BLaER1 treated with 17β-estradiol and CSF1 and Interleukin-3, amounts not matched to agents 10 nM and 100 nM (cell line): ENCODE measurements at regions not wholly inside any gene's neighbourhood (a gene's known extent, or its start where the extent isn't known, plus 50 kb on each side); places are given as distances from the start of the nearest gene placed in this dataset.
"Not testable (repeated sequence)": the region's sequence is repeated elsewhere in the genome, so short reads cannot be mapped to it uniquely, and the experiment has no call there.

Experiments used
- H3K27ac ChIP-seq, 11 experiments: shearing (Covaris generic); formaldehyde crosslinking; 2 replicates each; pipeline ENCODE4 v1.8.1; 2022
- H3K27me3 ChIP-seq, 11 experiments: shearing (Covaris generic); formaldehyde crosslinking; 2 replicates each; pipeline ENCODE4 v1.8.1; 2022
- H3K36me3 ChIP-seq, 11 experiments: shearing (Covaris generic); formaldehyde crosslinking; 2 replicates each; pipeline ENCODE4 v1.8.1; 2022
- H3K4me1 ChIP-seq, 10 experiments: shearing (Covaris generic); formaldehyde crosslinking; 2 replicates each; pipeline ENCODE4 v1.8.1; 2022
- H3K4me2 ChIP-seq, 11 experiments: shearing (Covaris generic); formaldehyde crosslinking; 2 replicates each; pipeline ENCODE4 v1.8.1; 2022
- H3K4me3 ChIP-seq, 10 experiments: shearing (Covaris generic); formaldehyde crosslinking; 2 replicates each; pipeline ENCODE4 v1.8.1; 2022
- H3K9ac ChIP-seq, 11 experiments: shearing (Covaris generic); formaldehyde crosslinking; 2 replicates each; pipeline ENCODE4 v1.8.1; 2022
- H3K9me3 ChIP-seq, 11 experiments: shearing (Covaris generic); formaldehyde crosslinking; replicated peaks in 1 of 11; 2 replicates each; pipeline ENCODE4 v1.8.1; 2022
- H4K20me1 ChIP-seq, 11 experiments: shearing (Covaris generic); formaldehyde crosslinking; 2 replicates each; pipeline ENCODE4 v1.8.1; 2022
- Cebpa-rat ChIP-seq, 11 experiments: shearing (Covaris generic); IDR thresholded peaks; 2 replicates each; pipeline ENCODE4 v1.8.1; 2022

GRCh38 chr4:173475751-173476150 lies 54.3 kb downstream of the HAND2 start:
- no peak overlapping the region for H3K27ac ChIP-seq
- H3K9me3 ChIP-seq, result 0 out of 22 replicates have a peak, but pooled peaks cover 0 to 9% (median 0%) of the 10 kb centered on the region in 11 experiments
- no peak overlapping the region for H3K4me2 ChIP-seq
- H3K4me1 ChIP-seq, result no peaks in the 10 kb centered on the region
- no peak overlapping the region for H3K4me3 ChIP-seq
- H4K20me1 ChIP-seq, result no peaks in the 10 kb centered on the region
- H3K27me3 ChIP-seq, result no peaks in the 10 kb centered on the region
- H3K9ac ChIP-seq, result no peak overlapping the region
- peaks cover 0 to 6% (median 0%) of the 10 kb centered on the region in 11 experiments; a peak in 3 of 22 replicates for H3K36me3 ChIP-seq
- TF ChIP-seq Cebpa-rat (IDR thresholded peaks at IDR 0.05), result no peak

- H3K4me3 ChIP-seq, result no peak overlapping the region
- H4K20me1 ChIP-seq, result no peaks in the 10 kb centered on the region
- no peak overlapping the region for H3K27ac ChIP-seq
- no peak overlapping the region for H3K4me2 ChIP-seq
- H3K27me3 ChIP-seq, result no peaks in the 10 kb centered on the region
- no peaks in the 10 kb centered on the region for H3K4me1 ChIP-seq
- H3K9ac ChIP-seq, result no peak overlapping the region
- TF ChIP-seq Cebpa-rat (IDR thresholded peaks at IDR 0.05), result no peak
- no peaks in the 10 kb centered on the region for H3K9me3 ChIP-seq
- peaks cover 0 to 6% (median 0%) of the 10 kb centered on the region in 11 experiments; a peak in 9 of 22 replicates for H3K36me3 ChIP-seq
Measured at GRCh38 chr4:173469622-173470021, 60.4 kb downstream of the HAND2 start.

- peaks cover 0 to 11% (median 4%) of the 10 kb centered on the region in 11 experiments; a peak in 9 of 22 replicates for H3K36me3 ChIP-seq
- no peak overlapping the region for H3K4me3 ChIP-seq
- H3K9ac ChIP-seq, result no peak overlapping the region
- no peak overlapping the region for H3K4me2 ChIP-seq
- no peaks in the 10 kb centered on the region for H3K4me1 ChIP-seq
- no peaks in the 10 kb centered on the region for H3K27me3 ChIP-seq
- no peaks in the 10 kb centered on the region for H4K20me1 ChIP-seq
- no peak overlapping the region for H3K27ac ChIP-seq
- no peaks in the 10 kb centered on the region for H3K9me3 ChIP-seq
- no peak for TF ChIP-seq Cebpa-rat (IDR thresholded peaks at IDR 0.05)
Measured at GRCh38 chr4:173468314-173468713, 61.7 kb downstream of the HAND2 start.

- Histone ChIP-seq H4K20me1 (no peaks in the 10 kb centered on the region), H3K4me1 (no peaks in the 10 kb centered on the region), H3K9me3 (no peaks in the 10 kb centered on the region), H3K27me3 (no peaks in the 10 kb centered on the region), H3K4me3 (no peak overlapping the region), H3K4me2 (no peak overlapping the region), H3K27ac (no peak overlapping the region), H3K36me3 (peaks cover 0 to 17% (median 7%) of the 10 kb centered on the region in 11 experiments; a peak in 11 of 22 replicates), H3K9ac (no peak overlapping the region)
- TF ChIP-seq Cebpa-rat (IDR thresholded peaks at IDR 0.05), result no peak
Measured at GRCh38 chr4:173466101-173466500, 63.9 kb downstream of the HAND2 start.

GRCh38 chr4:173464481-173464880 lies 65.5 kb downstream of the HAND2 start:
- Histone ChIP-seq H3K4me1 (no peaks in the 10 kb centered on the region), H3K9ac (no peak overlapping the region), H3K36me3 (peaks cover 4 to 34% (median 18%) of the 10 kb centered on the region in 11 experiments; a peak in 16 of 22 replicates), H3K4me2 (no peak overlapping the region), H3K4me3 (no peak overlapping the region), H3K9me3 (peaks cover 0 to 4% (median 0%) of the 10 kb centered on the region in 11 experiments; a peak in 1 of 22 replicates), H3K27ac (no peak overlapping the region), H3K27me3 (no peaks in the 10 kb centered on the region), H4K20me1 (no peaks in the 10 kb centered on the region)
- no peak for TF ChIP-seq Cebpa-rat (IDR thresholded peaks at IDR 0.05)

- H3K9ac ChIP-seq, result no peak overlapping the region
- no peak overlapping the region for H3K4me2 ChIP-seq
- H4K20me1 ChIP-seq, result no peaks in the 10 kb centered on the region
- TF ChIP-seq Cebpa-rat (IDR thresholded peaks at IDR 0.05), result no peak
- no peaks in the 10 kb centered on the region for H3K27me3 ChIP-seq
- H3K4me3 ChIP-seq, result no peak overlapping the region
- H3K27ac ChIP-seq, result no peak overlapping the region
- H3K36me3 ChIP-seq, result peaks cover 4 to 34% (median 21%) of the 10 kb centered on the region in 11 experiments; a peak in 16 of 22 replicates
- H3K4me1 ChIP-seq, result no peaks in the 10 kb centered on the region
- H3K9me3 ChIP-seq, result peaks cover 0 to 4% (median 0%) of the 10 kb centered on the region in 11 experiments; a peak in 1 of 22 replicates
Measured at GRCh38 chr4:173463816-173464215, 64.9 kb upstream of the SCRG1 start.

GRCh38 chr4:173461170-173461569 lies 62.3 kb upstream of the SCRG1 start:
- no peaks in the 10 kb centered on the region for H3K4me1 ChIP-seq
- TF ChIP-seq Cebpa-rat (IDR thresholded peaks at IDR 0.05), result no peak
- H3K4me3 ChIP-seq, result no peak overlapping the region
- peaks cover 10 to 53% (median 28%) of the 10 kb centered on the region in 11 experiments; a peak in 17 of 22 replicates for H3K36me3 ChIP-seq
- no peaks in the 10 kb centered on the region for H4K20me1 ChIP-seq
- no peak overlapping the region for H3K9ac ChIP-seq
- peaks cover 0 to 4% (median 0%) of the 10 kb centered on the region in 11 experiments; a peak in 1 of 22 replicates for H3K9me3 ChIP-seq
- H3K27ac ChIP-seq, result no peak overlapping the region
- no peaks in the 10 kb centered on the region for H3K27me3 ChIP-seq
- H3K4me2 ChIP-seq, result no peak overlapping the region

GRCh38 chr4:173459857-173460256 lies 60.9 kb upstream of the SCRG1 start:
- Histone ChIP-seq H3K27ac (no peak overlapping the region), H3K9ac (no peak overlapping the region), H3K4me1 (no peaks in the 10 kb centered on the region), H3K27me3 (no peaks in the 10 kb centered on the region), H3K4me3 (no peak overlapping the region), H4K20me1 (no peaks in the 10 kb centered on the region), H3K4me2 (no peak overlapping the region), H3K36me3 (peaks cover 10 to 56% (median 33%) of the 10 kb centered on the region in 11 experiments; a peak in 17 of 22 replicates), H3K9me3 (peaks cover 0 to 4% (median 0%) of the 10 kb centered on the region in 11 experiments; a peak in 1 of 22 replicates)
- no peak for TF ChIP-seq Cebpa-rat (IDR thresholded peaks at IDR 0.05)

- Histone ChIP-seq H3K27me3 (no peaks in the 10 kb centered on the region), H3K4me3 (no peak overlapping the region), H3K9me3 (peaks cover 0 to 4% (median 0%) of the 10 kb centered on the region in 11 experiments; a peak in 1 of 22 replicates), H3K9ac (no peak overlapping the region), H3K27ac (no peak overlapping the region), H4K20me1 (no peaks in the 10 kb centered on the region), H3K36me3 (peaks cover 10 to 64% (median 40%) of the 10 kb centered on the region in 11 experiments; a peak in 18 of 22 replicates), H3K4me2 (no peak overlapping the region), H3K4me1 (no peaks in the 10 kb centered on the region)
- no peak for TF ChIP-seq Cebpa-rat (IDR thresholded peaks at IDR 0.05)
Measured at GRCh38 chr4:173457893-173458292, 59.0 kb upstream of the SCRG1 start.

- not testable (repeated sequence) for H4K20me1 ChIP-seq, H3K4me3 ChIP-seq, H3K4me1 ChIP-seq, H3K4me2 ChIP-seq, H3K9ac ChIP-seq, H3K27me3 ChIP-seq, H3K9me3 ChIP-seq, H3K27ac ChIP-seq
- H3K36me3 ChIP-seq, result peaks cover 5 to 61% (median 35%) of the 10 kb centered on the region in 11 experiments; a peak in 15 of 22 replicates
Measured at GRCh38 chr4:173451435-173451834, 52.5 kb upstream of the SCRG1 start.
